GM12878 (cell line): ENCODE measurements at regions not wholly inside any gene's neighbourhood (a gene's known extent, or its start where the extent isn't known, plus 50 kb on each side); places are given as distances from the start of the nearest gene placed in this dataset.

Experiments used
- ATAC-seq: fragments of 200-7000 bp; cut with Tn5 transposase; 3 replicates; pipeline ENCODE4 v1.9.1; 2020; ENCODE audit warnings: mild to moderate bottlenecking, moderate library complexity
- BruUV-seq: library from RNA; stranded (reverse); fragments of 400-500 nt; replicated peaks from 2 replicates; lab custom pipeline; 2021; lab: Mats Ljungman, UMichigan
- CTCF ChIA-PET: fragments of 300-600 bp; sonication (Branson Sonifier 250); formaldehyde crosslinking; extraction: SDS; loops from one replicate; lab custom pipeline; 2021; ENCODE audit warnings: inconsistent platforms; lab: Yijun Ruan, JAX
- POLR2A ChIA-PET: fragments of 350-600 bp; formaldehyde crosslinking; extraction: SDS; loops from one replicate; lab custom pipeline; 2021; ENCODE audit warnings: inconsistent platforms; lab: Charles Lee
- RAD21 ChIA-PET: fragments of 300-600 bp; sonication (Branson Sonifier 250); formaldehyde crosslinking; loops from one replicate; lab custom pipeline; 2023; ENCODE audit warnings: antibody characterized with exemption; ENCODE audit not compliant: unreplicated experiment; lab: Charles Lee
- SMC1A ChIA-PET: fragments of 300-600 bp; sonication (Branson Sonifier 250); formaldehyde crosslinking; loops from one replicate; lab custom pipeline; 2023; ENCODE audit not compliant: unreplicated experiment, uncharacterized antibody; lab: Charles Lee
- DNase-seq: peaks from one replicate; pipeline ENCODE4 v3.0.0-alpha.2; 2011; ENCODE audit warnings: low read depth, low spot score
- FAIRE-seq: peaks from 3 replicates; lab custom pipeline; 2011; peaks lifted over from hg19 to GRCh38; lab: Jason Lieb, UNC
- H2AFZ ChIP-seq: 2 replicates; pipeline ENCODE4 v1.6.0; 2011; ENCODE audit warnings: low read depth, low read length, control low read depth; ENCODE audit not compliant: control insufficient read depth
- H3K27ac ChIP-seq: 2 replicates; pipeline ENCODE4 v1.5.1; 2011; ENCODE audit warnings: control low read depth; ENCODE audit not compliant: control insufficient read depth, insufficient read depth
- H3K27me3 ChIP-seq, 2 experiments: replicated peaks in 1 of 2; 2 replicates each; pipeline versions ENCODE4 v1.6.0 to v1.6.1; 2011; ENCODE audit warnings: low read length in 1 of 2; ENCODE audit not compliant: control insufficient read depth in 2 of 2, insufficient read depth in 2 of 2
- H3K36me3 ChIP-seq, 2 experiments: 2 replicates each; pipeline ENCODE4 v1.5.1; 2011; ENCODE audit warnings: low read length in 1 of 2; ENCODE audit not compliant: control insufficient read depth in 2 of 2, insufficient read depth in 2 of 2
- H3K4me1 ChIP-seq: 2 replicates; pipeline ENCODE4 v1.6.1; 2011; ENCODE audit warnings: mild to moderate bottlenecking, low read length, moderate library complexity, mixed read lengths; ENCODE audit not compliant: control insufficient read depth, insufficient read depth
- H3K4me2 ChIP-seq: 2 replicates; pipeline ENCODE4 v1.6.0; 2011; ENCODE audit warnings: control low read depth; ENCODE audit not compliant: control insufficient read depth, insufficient read depth
- H3K4me3 ChIP-seq: fragments of 200-600 bp; sonication (generic); 2 replicates; pipeline ENCODE4 v1.5.1; 2016
- H3K79me2 ChIP-seq: 2 replicates; pipeline ENCODE4 v1.6.0; 2011; ENCODE audit warnings: low read length; ENCODE audit not compliant: control insufficient read depth, insufficient read depth
- H3K9ac ChIP-seq: 2 replicates; pipeline ENCODE4 v1.8.0; 2011; ENCODE audit warnings: low read length, control low read depth, mixed read lengths; ENCODE audit not compliant: control insufficient read depth, insufficient read depth
- H3K9me3 ChIP-seq: replicated peaks from 3 replicates; pipeline ENCODE4 v1.5.1; 2011; ENCODE audit warnings: mild to moderate bottlenecking, low read length; ENCODE audit not compliant: control insufficient read depth, insufficient read depth
- H4K20me1 ChIP-seq: 2 replicates; pipeline ENCODE4 v1.6.0; 2011; ENCODE audit not compliant: control insufficient read depth, insufficient read depth
- BHLHE40 ChIP-seq, 2 experiments: fragments of 450-650 bp in 1 of 2; IDR thresholded peaks; 2 replicates each; pipeline ENCODE4 v1.6.1; 2011 to 2017; ENCODE audit warnings: low read depth in 2 of 2, borderline replicate concordance in 1 of 2, improper control_type of control experiment in 1 of 2, low read length in 1 of 2, mild to moderate bottlenecking in 1 of 2
- CBX3 ChIP-seq: fragments of 200-600 bp; sonication (generic); IDR thresholded peaks from 2 replicates; pipeline ENCODE4 v1.6.1; 2016; ENCODE audit warnings: low read depth, borderline replicate concordance
- PAX5 ChIP-seq: IDR thresholded peaks from 2 replicates; pipeline ENCODE4 v1.6.1; 2011; ENCODE audit warnings: low read depth, low read length, borderline replicate concordance
- POLR2A ChIP-seq: IDR thresholded peaks from 2 replicates; pipeline ENCODE4 v1.6.1; 2011; ENCODE audit warnings: low read depth, mild to moderate bottlenecking, low read length
- SRF ChIP-seq, 2 experiments: IDR thresholded peaks; 2 replicates each; pipeline ENCODE4 v1.6.1; 2011; ENCODE audit warnings: low read depth in 2 of 2, low read length in 2 of 2, mild to moderate bottlenecking in 1 of 2, moderate library complexity in 1 of 2
- TAF1 ChIP-seq: IDR thresholded peaks from 2 replicates; pipeline ENCODE4 v1.6.1; 2011; ENCODE audit warnings: mild to moderate bottlenecking, low read depth, low read length, borderline replicate concordance
- TCF3 ChIP-seq: IDR thresholded peaks from 2 replicates; pipeline ENCODE4 v1.6.1; 2012; ENCODE audit warnings: low read depth, mild to moderate bottlenecking, low read length, borderline replicate concordance; ENCODE audit not compliant: insufficient read depth
- ZBED1 ChIP-seq: IDR thresholded peaks from 2 replicates; pipeline ENCODE4 v1.6.1; 2016; ENCODE audit warnings: borderline replicate concordance
- WGBS: methylation state at CpG from one replicate; pipeline ENCODE4 v1.1.6; 2016; ENCODE audit warnings: low lambda C conversion rate; ENCODE audit not compliant: insufficient replicate concordance, insufficient coverage; ENCODE audit errors: missing lambda C conversion rate; 5-methylcytosine and 5-hydroxymethylcytosine counted together
- in situ Hi-C: fragments of 300-500 bp; cut with MboI; formaldehyde crosslinking; loops from 9 replicates; pipeline ENCODE4 v1.14.3; 2018; ENCODE audit warnings: mixed read lengths
- intact Hi-C: fragments of 100-400 bp; cut with micrococcal nuclease; formaldehyde crosslinking; loops from one replicate; pipeline ENCODE4 v1.14.2; 2022; ENCODE audit not compliant: unreplicated experiment
- TF ChIP-seq, protein P1 (sequence below): fragments of 450-650 bp; IDR thresholded peaks from 2 replicates; pipeline ENCODE4 v1.6.1; 2016; ENCODE audit warnings: mild to moderate bottlenecking
- TF ChIP-seq, protein P2 (sequence below): fragments of 450-650 bp; IDR thresholded peaks from 2 replicates; pipeline ENCODE4 v1.6.1; 2017; ENCODE audit warnings: mild to moderate bottlenecking
- TF ChIP-seq, protein P3 (sequence below): fragments of 450-650 bp; IDR thresholded peaks from 2 replicates; pipeline ENCODE4 v1.6.1; 2016; ENCODE audit warnings: mild to moderate bottlenecking, moderate library complexity, borderline replicate concordance

DNA sequence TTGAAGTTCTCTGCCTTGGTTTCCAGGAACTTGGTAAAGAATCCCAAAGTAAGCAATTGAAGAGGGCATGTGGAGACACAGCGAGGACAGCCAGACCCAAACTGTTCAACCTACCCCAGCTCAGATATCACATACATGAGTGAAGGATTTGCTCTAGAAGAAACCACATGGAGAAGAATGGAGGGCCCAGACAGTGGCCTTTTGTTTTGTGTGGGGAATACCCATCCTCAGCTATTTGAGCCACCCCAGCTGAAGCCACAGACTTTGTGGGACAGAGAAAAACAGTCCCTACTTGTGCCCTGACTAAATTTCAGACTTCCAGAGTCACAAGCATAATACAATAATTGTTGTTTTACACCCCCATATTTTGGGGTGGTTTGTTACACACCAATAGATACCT, 387.1 kb downstream of the ZSWIM6 start:
- H4K20me1 ChIP-seq: no peaks in the 10 kb centered on the region
- no peak overlapping the region for H3K4me2 ChIP-seq
- H3K36me3 ChIP-seq: no peaks in the 10 kb centered on the region
- DNase-seq (no peak), FAIRE-seq (no peak), ATAC-seq (peak; percentile 28; the same call in 2 of the 3 replicates)
- H3K9ac ChIP-seq: no peak overlapping the region
- in situ Hi-C loops: no loop called here
- CTCF ChIA-PET: interaction anchor here (0.7 kb wide), 1 partner anchor 19 kb away, joined by 3 read pairs; no protein-coding TSS in a partner anchor
- intact Hi-C loops: no loop called here
- no peaks in the 10 kb centered on the region for H3K79me2 ChIP-seq
- no peak overlapping the region for H3K4me3 ChIP-seq
- RAD21 ChIA-PET: no interaction called here
- no peaks in the 10 kb centered on the region for H3K4me1 ChIP-seq
- SMC1A ChIA-PET: no interaction called here
- BruUV-seq: no TSS peak
- H3K9me3 ChIP-seq: no peaks in the 10 kb centered on the region
- no peak overlapping the region for H3K27ac ChIP-seq
- TF ChIP-seq SRF (IDR thresholded peaks at IDR 0.05; ENCODE audit: low read depth in 2 of 2, low read length in 2 of 2): no peak
- 0 out of 4 replicates have a peak, but pooled peaks cover 0 to 1% of the 10 kb centered on the region in 2 experiments for H3K27me3 ChIP-seq
- POLR2A ChIA-PET: no interaction called here
- no peak overlapping the region for H2AFZ ChIP-seq
- 22% methylated on average over 1 of the region's 1 CpG for WGBS

DNA sequence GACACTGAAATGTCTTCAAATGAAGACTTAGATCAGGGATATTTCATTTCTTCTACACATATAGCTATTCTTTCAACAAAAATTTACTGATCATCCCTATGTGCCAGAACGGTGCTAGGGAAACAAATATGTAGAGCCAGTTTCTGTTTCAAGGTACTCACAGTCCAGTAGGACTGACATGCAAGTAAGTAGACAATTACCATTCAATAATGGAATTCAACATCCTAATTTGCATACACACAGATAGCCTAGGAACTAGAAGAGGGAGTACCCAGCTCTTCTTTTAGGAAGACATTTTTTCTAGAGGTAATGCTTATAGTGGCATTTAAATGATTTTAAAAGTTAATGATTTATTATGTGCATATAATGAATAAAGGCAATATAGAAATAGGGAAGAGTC, 388.8 kb downstream of the ZSWIM6 start:
- ChIA-PET RAD21 (no interaction called here), SMC1A (no interaction called here), POLR2A (no interaction called here), CTCF (no interaction called here)
- DNase-seq (no peak), ATAC-seq (no peak), FAIRE-seq (no peak)
- H3K9me3 ChIP-seq: no peaks in the 10 kb centered on the region
- no peaks in the 10 kb centered on the region for H3K27me3 ChIP-seq
- intact Hi-C loops (no loop called here), in situ Hi-C loops (no loop called here)
- no peak overlapping the region for H2AFZ ChIP-seq
- no peak overlapping the region for H3K4me3 ChIP-seq
- H3K9ac ChIP-seq: no peak overlapping the region
- WGBS: 0% methylated on average over 1 of the region's 1 CpG
- no peaks in the 10 kb centered on the region for H3K79me2 ChIP-seq
- no peaks in the 10 kb centered on the region for H4K20me1 ChIP-seq
- no TSS peak for BruUV-seq
- no peak overlapping the region for H3K27ac ChIP-seq
- no peak overlapping the region for H3K4me2 ChIP-seq
- H3K4me1 ChIP-seq: no peaks in the 10 kb centered on the region
- H3K36me3 ChIP-seq: no peaks in the 10 kb centered on the region
- TF ChIP-seq BHLHE40 (IDR thresholded peaks at IDR 0.05; ENCODE audit: borderline replicate concordance in 1 of 2, low read depth in 2 of 2, low read length in 1 of 2): no peak
- TF ChIP-seq TCF3: no peak
- no peak for TF ChIP-seq ZBED1
- TF ChIP-seq POLR2A: no peak
- TF ChIP-seq, protein P1, sequence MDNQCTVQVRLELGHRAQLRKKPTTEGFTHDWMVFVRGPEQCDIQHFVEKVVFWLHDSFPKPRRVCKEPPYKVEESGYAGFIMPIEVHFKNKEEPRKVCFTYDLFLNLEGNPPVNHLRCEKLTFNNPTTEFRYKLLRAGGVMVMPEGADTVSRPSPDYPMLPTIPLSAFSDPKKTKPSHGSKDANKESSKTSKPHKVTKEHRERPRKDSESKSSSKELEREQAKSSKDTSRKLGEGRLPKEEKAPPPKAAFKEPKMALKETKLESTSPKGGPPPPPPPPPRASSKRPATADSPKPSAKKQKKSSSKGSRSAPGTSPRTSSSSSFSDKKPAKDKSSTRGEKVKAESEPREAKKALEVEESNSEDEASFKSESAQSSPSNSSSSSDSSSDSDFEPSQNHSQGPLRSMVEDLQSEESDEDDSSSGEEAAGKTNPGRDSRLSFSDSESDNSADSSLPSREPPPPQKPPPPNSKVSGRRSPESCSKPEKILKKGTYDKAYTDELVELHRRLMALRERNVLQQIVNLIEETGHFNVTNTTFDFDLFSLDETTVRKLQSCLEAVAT: no peak
- no peak for TF ChIP-seq PAX5
- TF ChIP-seq TAF1: no peak
- TF ChIP-seq, protein P2, sequence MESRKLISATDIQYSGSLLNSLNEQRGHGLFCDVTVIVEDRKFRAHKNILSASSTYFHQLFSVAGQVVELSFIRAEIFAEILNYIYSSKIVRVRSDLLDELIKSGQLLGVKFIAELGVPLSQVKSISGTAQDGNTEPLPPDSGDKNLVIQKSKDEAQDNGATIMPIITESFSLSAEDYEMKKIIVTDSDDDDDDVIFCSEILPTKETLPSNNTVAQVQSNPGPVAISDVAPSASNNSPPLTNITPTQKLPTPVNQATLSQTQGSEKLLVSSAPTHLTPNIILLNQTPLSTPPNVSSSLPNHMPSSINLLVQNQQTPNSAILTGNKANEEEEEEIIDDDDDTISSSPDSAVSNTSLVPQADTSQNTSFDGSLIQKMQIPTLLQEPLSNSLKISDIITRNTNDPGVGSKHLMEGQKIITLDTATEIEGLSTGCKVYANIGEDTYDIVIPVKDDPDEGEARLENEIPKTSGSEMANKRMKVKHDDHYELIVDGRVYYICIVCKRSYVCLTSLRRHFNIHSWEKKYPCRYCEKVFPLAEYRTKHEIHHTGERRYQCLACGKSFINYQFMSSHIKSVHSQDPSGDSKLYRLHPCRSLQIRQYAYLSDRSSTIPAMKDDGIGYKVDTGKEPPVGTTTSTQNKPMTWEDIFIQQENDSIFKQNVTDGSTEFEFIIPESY: no peak
- TF ChIP-seq CBX3: no peak
- TF ChIP-seq, protein P3, sequence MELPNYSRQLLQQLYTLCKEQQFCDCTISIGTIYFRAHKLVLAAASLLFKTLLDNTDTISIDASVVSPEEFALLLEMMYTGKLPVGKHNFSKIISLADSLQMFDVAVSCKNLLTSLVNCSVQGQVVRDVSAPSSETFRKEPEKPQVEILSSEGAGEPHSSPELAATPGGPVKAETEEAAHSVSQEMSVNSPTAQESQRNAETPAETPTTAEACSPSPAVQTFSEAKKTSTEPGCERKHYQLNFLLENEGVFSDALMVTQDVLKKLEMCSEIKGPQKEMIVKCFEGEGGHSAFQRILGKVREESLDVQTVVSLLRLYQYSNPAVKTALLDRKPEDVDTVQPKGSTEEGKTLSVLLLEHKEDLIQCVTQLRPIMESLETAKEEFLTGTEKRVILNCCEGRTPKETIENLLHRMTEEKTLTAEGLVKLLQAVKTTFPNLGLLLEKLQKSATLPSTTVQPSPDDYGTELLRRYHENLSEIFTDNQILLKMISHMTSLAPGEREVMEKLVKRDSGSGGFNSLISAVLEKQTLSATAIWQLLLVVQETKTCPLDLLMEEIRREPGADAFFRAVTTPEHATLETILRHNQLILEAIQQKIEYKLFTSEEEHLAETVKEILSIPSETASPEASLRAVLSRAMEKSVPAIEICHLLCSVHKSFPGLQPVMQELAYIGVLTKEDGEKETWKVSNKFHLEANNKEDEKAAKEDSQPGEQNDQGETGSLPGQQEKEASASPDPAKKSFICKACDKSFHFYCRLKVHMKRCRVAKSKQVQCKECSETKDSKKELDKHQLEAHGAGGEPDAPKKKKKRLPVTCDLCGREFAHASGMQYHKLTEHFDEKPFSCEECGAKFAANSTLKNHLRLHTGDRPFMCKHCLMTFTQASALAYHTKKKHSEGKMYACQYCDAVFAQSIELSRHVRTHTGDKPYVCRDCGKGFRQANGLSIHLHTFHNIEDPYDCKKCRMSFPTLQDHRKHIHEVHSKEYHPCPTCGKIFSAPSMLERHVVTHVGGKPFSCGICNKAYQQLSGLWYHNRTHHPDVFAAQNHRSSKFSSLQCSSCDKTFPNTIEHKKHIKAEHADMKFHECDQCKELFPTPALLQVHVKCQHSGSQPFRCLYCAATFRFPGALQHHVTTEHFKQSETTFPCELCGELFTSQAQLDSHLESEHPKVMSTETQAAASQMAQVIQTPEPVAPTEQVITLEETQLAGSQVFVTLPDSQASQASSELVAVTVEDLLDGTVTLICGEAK: no peak
